ENCODE measurements at regions not wholly inside any gene's neighbourhood (a gene's known extent, or its start where the extent isn't known, plus 50 kb on each side); places are given as distances from the start of the nearest gene placed in this dataset.

- no peak overlapping the region for H2AK5ac ChIP-seq (ENCODE audit: insufficient read length, low read length)
- Mint-ChIP-seq H3K36me3 (ENCODE audit: insufficient read depth in 1 of 3, low read depth in 3 of 3) (no peaks in the 10 kb centered on the region), H3K27me3 (ENCODE audit: low read depth) (no peaks in the 10 kb centered on the region; the same call in 1 of the 2 replicates), H3K4me1 (peaks cover 4 to 13% of the 10 kb centered on the region in 2 experiments), H3K4me3 (no peak overlapping the region), H3K27ac (no peak overlapping the region), H3K9me3 (peaks cover 0 to 4% of the 10 kb centered on the region in 2 experiments; a peak in 1 of 5 replicates)
- no peaks in the 10 kb centered on the region for H4K20me1 ChIP-seq (ENCODE audit: control insufficient read depth, insufficient read depth, insufficient read length)
- WGBS (ENCODE audit: extremely low coverage, insufficient read length, low lambda C conversion rate): no CpG with 5 or more reads among the region's 3 CpGs
- no peak for TF ChIP-seq CTCF (conservative IDR thresholded peaks at IDR 0.05)
- no peak overlapping the region for H3K56ac ChIP-seq (ENCODE audit: insufficient read length, low read depth, low read length)
- H4K91ac ChIP-seq (ENCODE audit: insufficient read length, low read depth, low read length): no peak overlapping the region
- H2BK5ac ChIP-seq (ENCODE audit: insufficient read length, low read length): no peak overlapping the region
- no peak overlapping the region for H3K4me2 ChIP-seq (ENCODE audit: insufficient read depth, insufficient read length, low read length)
- no peak overlapping the region for H4K5ac ChIP-seq (ENCODE audit: insufficient read length, low read depth, low read length)
- H3K27me3 ChIP-seq (ENCODE audit: insufficient read depth, low read length): no peaks in the 10 kb centered on the region
- H4K8ac ChIP-seq (replicated peaks; ENCODE audit: insufficient read length, low read depth, low read length): no peak overlapping the region
- H3K18ac ChIP-seq (ENCODE audit: insufficient read length, low read depth, low read length): no peak overlapping the region
- H3K9ac ChIP-seq (ENCODE audit: extremely low read depth, insufficient read length, low read length): no peak overlapping the region
- H3K9me3 ChIP-seq (ENCODE audit: control insufficient read depth, low read depth, low read length): no peaks in the 10 kb centered on the region
- H3K23me2 ChIP-seq (ENCODE audit: insufficient read length, low read depth, low read length, poor library complexity, severe bottlenecking): no peaks in the 10 kb centered on the region
- H3K4me1 ChIP-seq (ENCODE audit: insufficient read depth, low read length): no peaks in the 10 kb centered on the region
- no peak overlapping the region for H2BK20ac ChIP-seq (ENCODE audit: low read depth, low read length, poor library complexity, severe bottlenecking)
- H2AFZ ChIP-seq (ENCODE audit: low read length): no peak overlapping the region
- no peak overlapping the region for H3K23ac ChIP-seq (ENCODE audit: insufficient read length, low read depth, low read length)
- H2BK15ac ChIP-seq (ENCODE audit: low read depth, low read length): no peak overlapping the region
- H3K79me2 ChIP-seq (ENCODE audit: insufficient read depth, low read length): no peaks in the 10 kb centered on the region
- no peak overlapping the region for H2BK12ac ChIP-seq (ENCODE audit: insufficient read length, low read depth, low read length)
- H3K4ac ChIP-seq (ENCODE audit: low read depth, low read length): no peak overlapping the region
- no peaks in the 10 kb centered on the region for H3K79me1 ChIP-seq (ENCODE audit: insufficient read depth, low read depth, low read length, poor library complexity, severe bottlenecking)
- DNase-seq: no peak
- H3K27ac ChIP-seq (ENCODE audit: insufficient read length, low read depth, low read length): no peak overlapping the region
- no peak overlapping the region for H3K14ac ChIP-seq (ENCODE audit: insufficient read depth, low read length)
- no peak overlapping the region for H3T11ph ChIP-seq (ENCODE audit: low read length)
- no peak overlapping the region for H2BK120ac ChIP-seq (ENCODE audit: low read depth, low read length, poor library complexity, severe bottlenecking)
Observed at GRCh38 chr3:72664184-72664975, 183.9 kb downstream of the SHQ1 start.

All from H9 (cell line).